ENCODE measurements at regions not wholly inside any gene's neighbourhood (a gene's known extent, or its start where the extent isn't known, plus 50 kb on each side); places are given as distances from the start of the nearest gene placed in this dataset.

DNA sequence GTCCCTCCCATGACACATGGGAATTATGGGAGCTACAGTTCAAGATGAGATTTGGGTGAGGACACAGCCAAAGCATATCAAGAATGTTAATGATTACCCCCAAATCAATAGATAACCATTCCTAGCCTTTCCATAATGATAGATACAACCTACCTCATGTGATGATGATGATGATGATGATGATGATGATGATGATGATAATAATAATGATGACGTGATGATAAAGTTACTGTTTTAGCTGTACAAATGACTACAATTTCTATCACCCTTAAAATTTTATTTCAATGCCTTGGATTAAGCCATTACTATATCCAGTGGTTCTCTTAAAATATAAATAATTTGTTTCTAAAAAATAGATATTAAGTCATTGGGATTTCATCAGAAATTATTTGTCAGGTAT is 55.2 kb upstream of the NLGN4X start:
- H3K9me2 ChIP-seq: no peaks in the 10 kb centered on the region
- H3F3A ChIP-seq (replicated peaks; ENCODE audit: insufficient read depth): no peaks in the 10 kb centered on the region
- CTCF ChIA-PET: interaction anchor here (1.5 kb wide), 1 partner anchor 12 kb away, joined by 3 read pairs; no protein-coding TSS in a partner anchor
- H3K27me3 ChIP-seq (ENCODE audit: insufficient read depth): no peaks in the 10 kb centered on the region
- H3K9me3 ChIP-seq: no peaks in the 10 kb centered on the region
- no peak overlapping the region for H3K4me3 ChIP-seq (ENCODE audit: low read depth in 2 of 2, low read length in 1 of 2)
- no peaks in the 10 kb centered on the region for H3K79me2 ChIP-seq (ENCODE audit: insufficient read depth)
- no peaks in the 10 kb centered on the region for H4K20me1 ChIP-seq (ENCODE audit: insufficient read depth)
- no peaks in the 10 kb centered on the region for H3K36me3 ChIP-seq (replicated peaks in 1 of 2; ENCODE audit: control insufficient read depth in 1 of 2, insufficient read depth in 2 of 2, low read length in 1 of 2)
- 7% methylated on average over 1 of the region's 1 CpG for WGBS (ENCODE audit: low lambda C conversion rate)
- no peak overlapping the region for H2AFZ ChIP-seq (ENCODE audit: low read depth)
- H3K4me1 ChIP-seq (ENCODE audit: control insufficient read depth in 1 of 2, insufficient read depth in 2 of 2, low read depth in 1 of 2, low read length in 1 of 2): no peaks in the 10 kb centered on the region
- H3K4me2 ChIP-seq: no peak overlapping the region
- POLR2A ChIA-PET: no interaction called here
- no peak overlapping the region for H3K9ac ChIP-seq
- H3K27ac ChIP-seq (ENCODE audit: low read depth in 2 of 2, low read length in 1 of 2): no peak overlapping the region
- no peak for DNase-seq
- TF ChIP-seq FOXJ3 (CRISPR knock-in tag; IDR thresholded peaks at IDR 0.05) (no peak), ELF1 (IDR thresholded peaks at IDR 0.05) (no peak), YY1 (IDR thresholded peaks at IDR 0.05; ENCODE audit: low read depth) (no peak), GABPA (IDR thresholded peaks at IDR 0.05; ENCODE audit: low read depth) (no peak), MXI1 (IDR thresholded peaks at IDR 0.05; ENCODE audit: low read depth, low read length) (no peak), SMC3 (IDR thresholded peaks at IDR 0.05; ENCODE audit: low read depth, low read length) (no peak), CHD2 (IDR thresholded peaks at IDR 0.05; ENCODE audit: low read length, partially characterized antibody) (no peak), EZH2phosphoT487 (IDR thresholded peaks at IDR 0.05; ENCODE audit: borderline replicate concordance, low read depth) (no peak), EP300 (IDR thresholded peaks at IDR 0.05; ENCODE audit: borderline replicate concordance in 1 of 2, low read depth in 1 of 2, low read length in 1 of 2) (no peak), RAD21 (IDR thresholded peaks at IDR 0.05; ENCODE audit: low read length) (no peak), RCOR1 (IDR thresholded peaks at IDR 0.05; ENCODE audit: low read length) (no peak), MAX (IDR thresholded peaks at IDR 0.05; ENCODE audit: low read depth) (no peak), SIN3A (IDR thresholded peaks at IDR 0.05; ENCODE audit: borderline replicate concordance, low read depth, low read length) (no peak), MEF2A (IDR thresholded peaks at IDR 0.05; ENCODE audit: borderline replicate concordance, low read depth) (no peak), JUND (IDR thresholded peaks at IDR 0.05) (no peak), RXRA (IDR thresholded peaks at IDR 0.05; ENCODE audit: borderline replicate concordance, low read depth) (no peak), USF2 (IDR thresholded peaks at IDR 0.05; ENCODE audit: borderline replicate concordance, low read depth, low read length) (no peak)
- TF ChIP-seq, protein P1, sequence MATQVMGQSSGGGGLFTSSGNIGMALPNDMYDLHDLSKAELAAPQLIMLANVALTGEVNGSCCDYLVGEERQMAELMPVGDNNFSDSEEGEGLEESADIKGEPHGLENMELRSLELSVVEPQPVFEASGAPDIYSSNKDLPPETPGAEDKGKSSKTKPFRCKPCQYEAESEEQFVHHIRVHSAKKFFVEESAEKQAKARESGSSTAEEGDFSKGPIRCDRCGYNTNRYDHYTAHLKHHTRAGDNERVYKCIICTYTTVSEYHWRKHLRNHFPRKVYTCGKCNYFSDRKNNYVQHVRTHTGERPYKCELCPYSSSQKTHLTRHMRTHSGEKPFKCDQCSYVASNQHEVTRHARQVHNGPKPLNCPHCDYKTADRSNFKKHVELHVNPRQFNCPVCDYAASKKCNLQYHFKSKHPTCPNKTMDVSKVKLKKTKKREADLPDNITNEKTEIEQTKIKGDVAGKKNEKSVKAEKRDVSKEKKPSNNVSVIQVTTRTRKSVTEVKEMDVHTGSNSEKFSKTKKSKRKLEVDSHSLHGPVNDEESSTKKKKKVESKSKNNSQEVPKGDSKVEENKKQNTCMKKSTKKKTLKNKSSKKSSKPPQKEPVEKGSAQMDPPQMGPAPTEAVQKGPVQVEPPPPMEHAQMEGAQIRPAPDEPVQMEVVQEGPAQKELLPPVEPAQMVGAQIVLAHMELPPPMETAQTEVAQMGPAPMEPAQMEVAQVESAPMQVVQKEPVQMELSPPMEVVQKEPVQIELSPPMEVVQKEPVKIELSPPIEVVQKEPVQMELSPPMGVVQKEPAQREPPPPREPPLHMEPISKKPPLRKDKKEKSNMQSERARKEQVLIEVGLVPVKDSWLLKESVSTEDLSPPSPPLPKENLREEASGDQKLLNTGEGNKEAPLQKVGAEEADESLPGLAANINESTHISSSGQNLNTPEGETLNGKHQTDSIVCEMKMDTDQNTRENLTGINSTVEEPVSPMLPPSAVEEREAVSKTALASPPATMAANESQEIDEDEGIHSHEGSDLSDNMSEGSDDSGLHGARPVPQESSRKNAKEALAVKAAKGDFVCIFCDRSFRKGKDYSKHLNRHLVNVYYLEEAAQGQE (IDR thresholded peaks at IDR 0.05; ENCODE audit: low read depth, low read length): no peak
- TF ChIP-seq, protein P2, sequence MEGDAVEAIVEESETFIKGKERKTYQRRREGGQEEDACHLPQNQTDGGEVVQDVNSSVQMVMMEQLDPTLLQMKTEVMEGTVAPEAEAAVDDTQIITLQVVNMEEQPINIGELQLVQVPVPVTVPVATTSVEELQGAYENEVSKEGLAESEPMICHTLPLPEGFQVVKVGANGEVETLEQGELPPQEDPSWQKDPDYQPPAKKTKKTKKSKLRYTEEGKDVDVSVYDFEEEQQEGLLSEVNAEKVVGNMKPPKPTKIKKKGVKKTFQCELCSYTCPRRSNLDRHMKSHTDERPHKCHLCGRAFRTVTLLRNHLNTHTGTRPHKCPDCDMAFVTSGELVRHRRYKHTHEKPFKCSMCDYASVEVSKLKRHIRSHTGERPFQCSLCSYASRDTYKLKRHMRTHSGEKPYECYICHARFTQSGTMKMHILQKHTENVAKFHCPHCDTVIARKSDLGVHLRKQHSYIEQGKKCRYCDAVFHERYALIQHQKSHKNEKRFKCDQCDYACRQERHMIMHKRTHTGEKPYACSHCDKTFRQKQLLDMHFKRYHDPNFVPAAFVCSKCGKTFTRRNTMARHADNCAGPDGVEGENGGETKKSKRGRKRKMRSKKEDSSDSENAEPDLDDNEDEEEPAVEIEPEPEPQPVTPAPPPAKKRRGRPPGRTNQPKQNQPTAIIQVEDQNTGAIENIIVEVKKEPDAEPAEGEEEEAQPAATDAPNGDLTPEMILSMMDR (IDR thresholded peaks at IDR 0.05): no peak
